ENCODE measurements at regions not wholly inside any gene's neighbourhood (a gene's known extent, or its start where the extent isn't known, plus 50 kb on each side); places are given as distances from the start of the nearest gene placed in this dataset.

DNA sequence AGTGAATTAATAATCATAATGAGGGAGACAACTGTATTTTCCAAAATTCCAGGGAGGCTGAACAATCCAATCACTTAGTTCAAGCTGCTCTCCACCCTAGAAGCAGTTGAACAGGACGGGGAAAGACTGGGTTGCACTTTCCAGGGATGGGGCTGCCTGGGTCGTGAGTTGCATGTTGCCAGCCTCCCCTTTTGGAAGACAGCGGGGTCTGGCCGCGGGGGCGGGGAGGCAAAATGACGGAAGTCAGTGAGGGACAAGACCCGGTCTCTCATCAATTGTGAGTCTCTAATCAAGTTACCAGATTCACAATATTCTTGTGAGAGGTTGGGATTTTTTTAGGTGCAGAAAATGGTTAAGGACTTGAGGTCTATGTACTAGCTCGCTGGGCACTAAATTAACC, 484.1 kb downstream of the ZSWIM6 start:
- no peak for TF ChIP-seq CTCF (IDR thresholded peaks at IDR 0.05)
- no peak for TF ChIP-seq POLR2A (IDR thresholded peaks at IDR 0.05)
